ENCODE measurements at regions not wholly inside any gene's neighbourhood (a gene's known extent, or its start where the extent isn't known, plus 50 kb on each side); places are given as distances from the start of the nearest gene placed in this dataset.

- no peak for TF ChIP-seq CTCF (IDR thresholded peaks at IDR 0.05; ENCODE audit: low read length)
- TF ChIP-seq EZH2 (IDR thresholded peaks at IDR 0.05; ENCODE audit: borderline replicate concordance, low read length): no peak
Observed at GRCh38 chr20:41782730-41783406, 164.7 kb upstream of the CHD6 start.
